Activated T-cell treated with anti-CD3 and anti-CD28 coated beads, Interleukin-2, amount 50 U/mL, for 4 hours (primary cell): ENCODE measurements at regions not wholly inside any gene's neighbourhood (a gene's known extent, or its start where the extent isn't known, plus 50 kb on each side); places are given as distances from the start of the nearest gene placed in this dataset.

Source experiments
- ATAC-seq, 2 donors: fragments of 200-7000 bp; cut with Tn5 transposase; one replicate each; pipeline ENCODE4 v1.10.0; 2021
- DNase-seq: peaks from one replicate; pipeline ENCODE4 v3.0.0-alpha.2; 2020
- H3K27me3 Mint-ChIP-seq: one replicate; pipeline ENCODE4 v1.8.0; 2021; ENCODE audit warnings: low read depth, mixed read lengths
- H3K36me3 Mint-ChIP-seq: one replicate; pipeline ENCODE4 v1.8.0; 2022; ENCODE audit warnings: mixed read lengths; ENCODE audit not compliant: insufficient read depth
- H3K4me1 Mint-ChIP-seq: one replicate; pipeline ENCODE4 v1.8.0; 2021; ENCODE audit warnings: low read depth, mixed read lengths
- H3K4me3 Mint-ChIP-seq: one replicate; pipeline ENCODE4 v1.8.0; 2021; ENCODE audit warnings: mild to moderate bottlenecking, moderate library complexity, mixed read lengths
- H3K9me3 Mint-ChIP-seq: one replicate; pipeline ENCODE4 v1.8.0; 2021; ENCODE audit warnings: mixed read lengths

DNA sequence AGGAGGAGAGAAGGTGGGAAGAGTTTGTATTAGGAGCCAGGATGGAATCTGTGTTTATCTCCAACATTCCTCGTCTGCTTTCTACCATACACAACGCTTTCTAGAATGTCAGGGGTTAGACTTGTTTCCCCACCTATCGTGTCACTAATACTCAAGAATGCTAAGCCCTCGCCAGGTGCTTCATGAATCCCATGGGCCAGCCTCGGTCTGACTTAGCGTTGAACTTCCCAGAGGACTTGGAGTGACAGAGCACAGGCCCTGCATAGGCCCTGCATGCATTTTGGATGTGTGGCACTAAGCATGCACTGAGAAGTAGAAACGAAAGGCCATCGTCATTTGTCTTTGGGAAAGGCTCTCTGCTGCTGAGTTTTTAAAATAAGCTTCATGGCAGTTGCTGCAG lies 328.7 kb downstream of the NSG2 start:
- Mint-ChIP-seq H3K27me3 (no peaks in the 10 kb centered on the region), H3K4me1 (no peaks in the 10 kb centered on the region), H3K9me3 (no peaks in the 10 kb centered on the region), H3K36me3 (no peaks in the 10 kb centered on the region), H3K4me3 (no peak overlapping the region)
- DNase-seq (no peak), ATAC-seq (no peak)

DNA sequence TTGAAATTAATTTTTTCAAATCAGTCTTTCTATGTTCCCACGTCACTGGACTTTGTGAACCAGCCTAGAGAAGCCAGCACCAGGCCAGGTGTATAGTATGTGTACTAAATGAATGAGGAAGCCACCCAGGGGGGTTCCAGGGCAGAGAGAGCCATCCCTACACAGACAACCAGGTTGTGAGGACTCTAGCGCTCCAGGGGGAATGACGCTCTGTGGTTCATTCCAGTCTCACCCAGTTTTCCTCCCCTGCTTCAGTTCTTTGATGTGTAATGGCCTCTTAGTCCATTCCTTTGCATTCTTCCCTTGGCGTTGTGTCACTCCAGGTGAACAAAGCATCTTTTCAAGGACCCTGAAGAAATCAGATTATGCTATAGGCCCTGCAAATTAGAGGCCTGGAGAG lies 330.6 kb downstream of the NSG2 start:
- no peak for ATAC-seq
- Mint-ChIP-seq H3K4me3 (no peak overlapping the region), H3K36me3 (no peaks in the 10 kb centered on the region), H3K9me3 (no peaks in the 10 kb centered on the region), H3K4me1 (no peaks in the 10 kb centered on the region), H3K27me3 (peaks cover under 1% of the 10 kb centered on the region)
- DNase-seq = no peak

DNA sequence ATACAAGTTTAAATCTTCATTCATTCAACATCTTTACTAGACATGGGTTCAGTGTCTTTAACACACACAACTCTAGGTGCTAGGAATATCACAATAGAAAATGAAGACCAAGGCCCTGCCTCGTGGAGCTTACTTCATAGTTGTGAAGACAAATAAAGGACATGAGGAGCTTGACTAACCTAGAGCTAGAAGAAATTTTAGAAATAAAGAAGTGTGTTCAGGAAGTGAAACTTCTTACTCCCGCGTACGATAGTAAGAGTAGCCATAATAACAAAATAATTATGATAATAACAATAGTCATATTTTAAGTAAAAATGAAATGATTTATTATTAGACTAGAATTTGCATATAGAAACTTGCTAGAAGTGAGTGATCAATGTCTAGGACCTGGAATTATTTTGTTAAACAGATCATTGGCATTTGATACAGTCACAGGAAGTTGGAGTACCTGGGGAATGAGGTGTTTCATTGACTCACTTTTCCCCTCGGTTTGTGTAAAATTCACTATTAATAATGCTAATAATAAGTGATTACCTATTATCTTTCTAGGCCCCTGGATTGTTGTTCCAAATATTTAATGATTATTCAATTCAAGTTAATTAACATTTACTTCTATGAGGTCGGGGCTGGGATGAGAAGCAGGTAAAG lies 331.3 kb downstream of the NSG2 start:
- peaks cover 2% of the 10 kb centered on the region for H3K27me3 Mint-ChIP-seq

DNA sequence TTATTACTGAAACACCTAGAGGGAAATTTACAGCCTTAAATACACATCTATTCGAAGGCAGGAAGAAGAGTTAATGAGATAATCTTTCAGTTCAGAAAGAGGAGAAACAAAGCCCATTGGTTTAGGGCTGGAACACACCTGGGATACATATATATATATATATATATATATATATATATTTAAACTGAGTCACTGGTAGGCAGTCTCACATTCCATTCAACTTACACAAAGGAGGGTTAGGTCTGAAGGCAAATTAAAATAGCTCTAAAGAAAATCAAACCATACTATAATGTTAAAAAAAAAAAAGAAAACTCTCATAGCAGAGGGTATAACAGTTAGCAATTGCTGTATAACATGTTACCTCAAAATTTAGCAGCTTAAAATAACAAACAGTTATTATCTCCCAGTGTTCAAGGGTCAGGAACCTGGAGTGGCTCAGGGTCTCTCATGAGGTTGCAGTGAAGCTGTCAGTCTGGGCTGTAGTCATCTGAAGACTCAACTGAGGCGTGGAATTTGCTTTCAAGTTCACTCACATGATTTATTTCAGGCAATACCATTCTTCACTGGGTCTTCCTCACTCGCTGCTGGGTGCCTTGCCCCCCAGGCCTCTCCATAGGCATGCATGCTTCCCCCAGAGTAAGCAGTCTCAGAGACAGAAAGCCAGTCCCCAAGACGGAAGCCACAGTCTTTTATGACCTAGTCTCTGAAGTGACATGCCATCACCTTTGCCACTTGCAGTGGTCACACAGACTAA lies 332.8 kb downstream of the NSG2 start:
- DNase-seq (no peak), ATAC-seq (no peak)
- Mint-ChIP-seq H3K27me3 (peaks cover 2% of the 10 kb centered on the region), H3K36me3 (no peaks in the 10 kb centered on the region), H3K4me1 (no peaks in the 10 kb centered on the region), H3K4me3 (no peak overlapping the region), H3K9me3 (no peaks in the 10 kb centered on the region)

More for the DNA sequence above, 331.3 kb downstream of the NSG2 start:
- Mint-ChIP-seq H3K36me3 (no peaks in the 10 kb centered on the region), H3K4me3 (no peak overlapping the region), H3K9me3 (no peaks in the 10 kb centered on the region), H3K4me1 (no peaks in the 10 kb centered on the region)
- ATAC-seq = no peak
- no peak for DNase-seq

DNA sequence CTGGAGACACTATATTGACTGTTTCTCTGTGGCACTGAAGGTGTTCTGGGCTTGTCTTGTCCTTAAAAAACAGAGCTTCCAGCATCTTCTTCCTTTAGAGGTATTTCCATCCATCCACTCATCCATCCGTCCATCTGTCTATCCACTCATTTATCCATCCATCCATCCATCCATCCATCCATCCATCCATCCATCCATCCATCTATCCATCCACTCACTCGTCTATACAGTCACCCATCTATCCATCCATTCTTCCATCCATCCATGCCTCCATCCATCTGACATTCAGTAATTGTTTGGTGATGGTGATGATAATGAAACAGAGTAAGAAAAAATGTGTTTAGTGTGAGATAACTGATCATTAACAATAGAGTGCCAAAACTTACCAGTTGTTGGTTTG lies 334.8 kb downstream of the NSG2 start:
- ATAC-seq (no peak), DNase-seq (no peak)
- Mint-ChIP-seq H3K9me3 (no peaks in the 10 kb centered on the region), H3K36me3 (no peaks in the 10 kb centered on the region), H3K4me3 (no peak overlapping the region), H3K4me1 (no peaks in the 10 kb centered on the region), H3K27me3 (peaks cover 4% of the 10 kb centered on the region)

DNA sequence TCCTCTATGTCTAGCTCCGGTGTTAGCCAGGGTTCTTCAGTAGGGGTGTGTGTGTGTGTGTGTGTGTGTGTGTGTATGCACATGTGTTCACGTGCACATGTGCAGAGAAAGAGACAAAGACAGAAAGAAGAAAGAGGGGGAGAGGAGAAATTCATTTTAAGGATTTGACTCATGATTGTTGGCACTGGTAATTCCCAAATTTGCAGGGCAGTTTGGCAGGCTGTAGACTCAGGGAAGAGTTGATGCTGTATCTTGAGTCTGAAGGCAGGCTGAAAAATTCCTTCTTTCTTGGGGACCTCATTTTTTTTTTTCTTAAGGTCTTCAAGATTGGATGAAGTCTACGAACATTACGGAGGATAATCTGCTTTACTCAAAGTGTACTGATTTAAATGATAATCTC lies 335.7 kb downstream of the NSG2 start:
- ATAC-seq = no peak

DNA sequence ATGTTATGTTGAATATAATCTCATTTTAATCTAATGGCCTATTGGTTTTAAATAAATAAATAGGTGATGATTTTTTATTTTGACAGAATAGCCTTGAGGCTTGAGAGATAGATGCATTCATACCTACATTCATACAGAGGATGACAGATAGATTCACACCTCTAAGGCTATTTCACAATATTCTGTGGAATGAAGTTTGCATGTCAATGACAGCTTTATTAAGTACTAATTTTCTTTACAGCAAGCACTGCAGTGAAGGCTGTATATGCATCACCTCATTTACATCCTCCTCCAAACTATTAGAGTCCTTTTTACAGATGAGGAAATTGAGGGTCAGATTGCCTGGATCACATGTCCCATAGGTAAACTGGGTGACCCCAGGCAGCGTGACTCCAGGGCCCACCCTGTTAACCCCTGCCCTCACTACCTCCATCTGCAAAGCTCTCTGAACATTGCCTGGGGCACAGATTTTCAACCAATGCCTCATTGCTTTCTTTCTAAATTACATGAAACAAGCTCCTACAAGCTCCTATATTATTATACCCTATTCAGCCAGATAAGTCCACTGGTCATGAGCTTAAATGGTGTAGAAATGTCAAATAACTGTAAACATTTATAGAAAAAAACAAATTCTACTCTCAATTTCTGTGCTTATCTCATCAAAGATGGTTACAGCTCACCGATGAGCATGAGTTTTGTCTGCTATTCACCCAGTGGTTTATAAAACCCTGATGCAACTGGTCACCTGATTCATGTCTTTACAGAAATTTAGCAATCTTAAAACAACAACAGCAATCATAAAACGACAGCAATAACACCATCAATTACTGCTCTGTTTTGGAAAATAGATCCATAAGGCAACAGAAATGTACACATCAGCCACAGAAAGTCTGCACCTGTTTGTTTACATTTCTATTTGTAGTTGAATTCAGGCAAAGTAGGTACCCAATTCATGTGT lies 338.0 kb downstream of the NSG2 start:
- no peaks in the 10 kb centered on the region for H3K36me3 Mint-ChIP-seq
- DNase-seq (no peak), ATAC-seq (no peak)
- H3K27me3 Mint-ChIP-seq = peaks cover 10% of the 10 kb centered on the region
- H3K9me3 Mint-ChIP-seq = no peaks in the 10 kb centered on the region
- no peak overlapping the region for H3K4me3 Mint-ChIP-seq
- H3K4me1 Mint-ChIP-seq = no peaks in the 10 kb centered on the region

More for the DNA sequence above, 335.7 kb downstream of the NSG2 start:
- H3K9me3 Mint-ChIP-seq = no peaks in the 10 kb centered on the region
- no peak overlapping the region for H3K4me3 Mint-ChIP-seq
- no peak for DNase-seq
- peaks cover 4% of the 10 kb centered on the region for H3K27me3 Mint-ChIP-seq
- no peaks in the 10 kb centered on the region for H3K4me1 Mint-ChIP-seq
- no peaks in the 10 kb centered on the region for H3K36me3 Mint-ChIP-seq

DNA sequence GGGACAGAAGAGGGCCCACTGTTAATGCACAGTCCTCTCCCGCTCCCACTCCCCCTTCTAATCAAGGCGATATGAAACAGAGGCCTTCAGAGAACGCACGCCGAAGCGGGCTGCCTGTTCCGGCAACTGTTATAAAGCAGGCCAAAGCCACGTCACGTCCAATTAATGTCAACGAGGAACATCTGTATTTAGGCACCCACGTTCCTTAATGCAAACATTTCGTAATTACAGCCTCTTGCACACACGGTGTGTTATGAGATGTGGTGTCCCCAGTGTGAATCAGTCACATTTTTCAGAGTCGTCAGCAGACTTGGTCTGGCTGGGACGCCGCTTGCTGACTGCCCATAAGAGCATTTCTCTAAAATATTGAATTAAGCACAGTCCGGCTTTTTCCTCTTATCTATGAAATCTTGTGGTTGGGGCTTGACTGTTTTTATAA lies 339.0 kb downstream of the NSG2 start:
- no peaks in the 10 kb centered on the region for H3K36me3 Mint-ChIP-seq
- no peaks in the 10 kb centered on the region for H3K4me1 Mint-ChIP-seq
- H3K4me3 Mint-ChIP-seq = no peak overlapping the region
- no peak for ATAC-seq
- no peaks in the 10 kb centered on the region for H3K9me3 Mint-ChIP-seq
- peaks cover 10% of the 10 kb centered on the region for H3K27me3 Mint-ChIP-seq
- DNase-seq = no peak

DNA sequence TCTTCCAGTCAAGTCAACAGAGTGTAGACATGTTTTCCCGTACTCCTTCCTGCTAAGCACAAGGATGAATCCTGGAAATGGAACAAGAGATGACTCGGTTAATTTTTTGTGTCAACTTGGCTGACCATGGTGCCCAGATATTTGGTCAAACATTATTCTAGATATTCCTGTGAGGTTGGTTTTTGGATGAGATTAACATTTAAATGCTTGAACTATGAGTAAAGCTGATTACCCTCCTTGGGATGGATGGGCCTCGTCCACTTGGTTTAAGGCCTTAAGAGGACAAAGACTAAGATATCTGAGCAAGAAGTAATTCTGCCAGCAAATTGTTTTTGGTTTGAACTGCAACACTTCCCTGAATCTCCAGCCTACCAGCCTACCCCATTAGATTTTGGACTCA lies 338.1 kb upstream of the MSX2 start:
- no peak overlapping the region for H3K4me3 Mint-ChIP-seq
- ATAC-seq (no peak), DNase-seq (no peak)
- H3K27me3 Mint-ChIP-seq = peaks cover 8% of the 10 kb centered on the region
- H3K36me3 Mint-ChIP-seq = no peaks in the 10 kb centered on the region
- no peaks in the 10 kb centered on the region for H3K9me3 Mint-ChIP-seq
- H3K4me1 Mint-ChIP-seq = no peaks in the 10 kb centered on the region

DNA sequence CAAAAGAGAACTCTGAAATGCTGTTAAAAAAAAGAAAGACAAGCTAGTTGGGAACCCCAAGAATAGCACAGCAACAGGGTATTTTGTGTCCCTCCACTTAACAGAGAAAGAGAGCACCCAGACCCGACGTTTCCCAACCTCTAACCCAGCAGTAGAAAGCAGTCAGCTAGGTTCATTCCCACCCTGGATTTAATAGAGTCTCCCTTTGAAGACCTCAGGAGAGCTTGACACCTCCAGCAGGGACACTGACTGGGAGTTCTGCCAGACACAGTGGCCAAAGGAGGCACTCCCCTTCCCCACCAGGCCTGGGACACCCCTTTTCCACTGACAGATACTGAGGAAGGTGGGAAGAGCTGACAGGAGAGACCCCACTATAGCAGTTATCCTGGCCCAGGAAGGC lies 337.5 kb upstream of the MSX2 start:
- Mint-ChIP-seq H3K36me3 (no peaks in the 10 kb centered on the region), H3K9me3 (no peaks in the 10 kb centered on the region), H3K4me1 (no peaks in the 10 kb centered on the region), H3K27me3 (peaks cover 8% of the 10 kb centered on the region), H3K4me3 (no peak overlapping the region)
- DNase-seq = no peak
- no peak for ATAC-seq

DNA sequence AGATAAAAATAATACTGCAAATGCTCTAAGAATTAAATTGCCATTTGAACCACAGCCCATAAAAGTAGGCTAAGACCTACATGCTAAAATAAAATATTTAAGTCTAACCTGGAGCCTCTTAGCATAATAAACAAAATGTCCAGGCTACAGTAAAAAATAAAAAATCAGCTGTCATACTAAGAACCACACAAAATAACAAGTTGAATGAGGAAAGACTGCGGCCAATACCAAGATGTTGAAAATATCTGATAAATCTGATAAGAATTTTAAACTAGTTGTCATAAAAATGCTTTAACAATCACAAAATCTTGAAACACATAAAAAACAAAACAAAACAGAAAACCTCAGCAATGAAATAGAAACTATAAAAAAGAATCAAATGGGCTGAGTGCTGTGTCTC lies 336.9 kb upstream of the MSX2 start:
- Mint-ChIP-seq H3K9me3 (no peaks in the 10 kb centered on the region), H3K4me1 (no peaks in the 10 kb centered on the region), H3K36me3 (no peaks in the 10 kb centered on the region), H3K4me3 (no peak overlapping the region), H3K27me3 (peaks cover 9% of the 10 kb centered on the region)
- DNase-seq (no peak), ATAC-seq (no peak)

DNA sequence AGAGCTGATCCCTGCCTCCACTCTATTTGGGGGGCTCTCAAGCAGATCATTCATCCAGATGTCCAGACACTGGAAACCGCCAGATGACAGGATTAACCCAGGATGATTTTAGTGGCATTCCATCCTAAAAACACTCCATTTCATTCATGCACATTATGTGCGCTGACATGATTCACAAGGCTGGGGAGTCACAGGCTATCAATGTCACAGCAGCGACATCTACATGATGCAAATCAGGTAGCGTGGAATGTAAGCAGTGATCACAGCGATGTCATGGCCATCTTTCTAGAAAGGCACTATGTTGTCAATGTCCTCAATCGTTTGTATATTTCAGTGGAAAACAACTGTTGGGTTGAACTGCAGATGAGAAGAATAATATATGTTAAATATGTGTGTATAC lies 331.5 kb upstream of the MSX2 start:
- Mint-ChIP-seq H3K27me3 (peaks cover 7% of the 10 kb centered on the region), H3K36me3 (no peaks in the 10 kb centered on the region), H3K9me3 (no peaks in the 10 kb centered on the region), H3K4me3 (no peak overlapping the region), H3K4me1 (no peaks in the 10 kb centered on the region)
- no peak for ATAC-seq
- DNase-seq = no peak

DNA sequence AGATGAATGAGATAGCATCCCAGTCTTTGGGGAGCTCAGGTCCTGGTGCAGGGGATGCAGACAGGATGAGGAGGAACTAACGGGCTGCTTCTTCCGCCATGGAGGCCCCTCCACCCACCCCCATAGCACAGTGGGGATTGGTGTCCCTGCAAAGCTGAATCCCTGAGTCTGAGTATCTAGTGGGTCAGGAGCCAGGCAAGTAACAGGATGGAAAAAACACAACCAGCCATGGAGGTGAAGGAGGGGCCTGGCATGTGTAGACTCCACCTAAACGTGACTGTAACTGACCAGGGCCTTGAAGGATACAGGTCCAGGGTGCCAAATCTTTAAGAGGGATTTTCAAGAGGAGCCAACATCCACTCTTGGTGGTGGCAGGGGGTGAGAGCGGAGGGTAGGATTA lies 327.8 kb upstream of the MSX2 start:
- H3K27me3 Mint-ChIP-seq = peaks cover 7% of the 10 kb centered on the region
- no peaks in the 10 kb centered on the region for H3K9me3 Mint-ChIP-seq
- no peak overlapping the region for H3K4me3 Mint-ChIP-seq
- ATAC-seq (no peak), DNase-seq (no peak)
- H3K36me3 Mint-ChIP-seq = no peaks in the 10 kb centered on the region
- H3K4me1 Mint-ChIP-seq = no peaks in the 10 kb centered on the region

DNA sequence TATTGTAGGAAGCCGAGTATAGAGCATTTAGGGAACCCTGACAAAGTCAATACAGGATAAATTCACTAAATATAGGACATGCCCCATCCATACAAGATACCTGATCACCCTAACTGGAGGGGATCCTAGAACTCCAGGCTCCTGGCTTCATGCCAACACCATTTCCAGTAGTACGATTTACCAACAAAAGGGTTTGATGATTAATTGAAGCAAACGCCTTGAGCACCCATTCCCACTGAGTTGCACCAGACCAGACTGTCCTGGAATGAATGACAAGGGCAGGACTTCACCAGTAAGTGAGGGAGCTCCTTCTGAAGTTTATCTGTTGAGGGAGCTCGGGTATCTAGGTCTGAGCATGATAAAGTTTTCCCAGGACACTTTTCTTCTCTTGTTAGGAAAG lies 327.2 kb upstream of the MSX2 start:
- Mint-ChIP-seq H3K36me3 (no peaks in the 10 kb centered on the region), H3K4me1 (no peaks in the 10 kb centered on the region), H3K9me3 (no peaks in the 10 kb centered on the region), H3K4me3 (no peak overlapping the region), H3K27me3 (peaks cover 7% of the 10 kb centered on the region)
- ATAC-seq (no peak), DNase-seq (no peak)
